Osteoblast (primary cell): ENCODE measurements at regions not wholly inside any gene's neighbourhood (a gene's known extent, or its start where the extent isn't known, plus 50 kb on each side); places are given as distances from the start of the nearest gene placed in this dataset.

Experiments used
- DNase-seq: peaks from one replicate; pipeline ENCODE4 v3.0.0; 2011; ENCODE audit warnings: low spot score, mixed read lengths; ENCODE audit not compliant: insufficient read length; ENCODE audit errors: missing footprints
- H2AFZ ChIP-seq: 2 replicates; pipeline ENCODE4 v1.6.0; 2011; ENCODE audit warnings: mild to moderate bottlenecking, low read length
- H3K27ac ChIP-seq: 2 replicates; pipeline ENCODE4 v1.5.1; 2011; ENCODE audit warnings: mild to moderate bottlenecking, low read depth, low read length, moderate library complexity
- H3K27me3 ChIP-seq: 2 replicates; pipeline ENCODE4 v1.6.0; 2012; ENCODE audit warnings: mild to moderate bottlenecking, control low read depth, inconsistent platforms, low read length, moderate library complexity; ENCODE audit not compliant: insufficient read depth
- H3K36me3 ChIP-seq: 2 replicates; pipeline ENCODE4 v1.5.1; 2011; ENCODE audit warnings: mild to moderate bottlenecking, low read length, control low read depth, moderate library complexity; ENCODE audit not compliant: insufficient read depth
- H3K4me1 ChIP-seq: 2 replicates; pipeline ENCODE4 v1.5.1; 2011; ENCODE audit warnings: mild to moderate bottlenecking, low read length, control low read depth, moderate library complexity; ENCODE audit not compliant: insufficient read depth
- H3K4me2 ChIP-seq: 2 replicates; pipeline ENCODE4 v1.6.0; 2011; ENCODE audit warnings: mild to moderate bottlenecking, low read length; ENCODE audit not compliant: insufficient read depth
- H3K4me3 ChIP-seq: fragments of 200-600 bp; sonication (generic); 3 replicates; pipeline ENCODE4 v1.5.1; 2012; ENCODE audit warnings: mild to moderate bottlenecking, low read length, inconsistent platforms; ENCODE audit not compliant: insufficient read depth
- H3K79me2 ChIP-seq: 2 replicates; pipeline ENCODE4 v1.6.0; 2012; ENCODE audit warnings: mild to moderate bottlenecking, low read length, control low read depth, inconsistent platforms; ENCODE audit not compliant: insufficient read depth
- H3K9me3 ChIP-seq: 2 replicates; pipeline ENCODE4 v1.5.1; 2011; ENCODE audit warnings: low read depth, low read length, control low read depth
- H4K20me1 ChIP-seq: 2 replicates; pipeline ENCODE4 v1.6.0; 2012; ENCODE audit warnings: mild to moderate bottlenecking, low read length, control low read depth; ENCODE audit not compliant: insufficient read depth
- CTCF ChIP-seq: IDR thresholded peaks from 2 replicates; pipeline ENCODE4 v1.5.1; 2011; ENCODE audit warnings: mild to moderate bottlenecking, low read depth, low read length, moderate library complexity; ENCODE audit errors: extremely low read depth

GRCh38 chr2:66772618-66773017, 337.7 kb downstream of the MEIS1 start:
- Histone ChIP-seq H3K27me3 (no peaks in the 10 kb centered on the region), H3K36me3 (no peaks in the 10 kb centered on the region), H4K20me1 (no peaks in the 10 kb centered on the region), H3K4me3 (no peak overlapping the region), H3K9me3 (no peaks in the 10 kb centered on the region), H3K4me1 (no peaks in the 10 kb centered on the region), H3K27ac (no peak overlapping the region), H2AFZ (no peak overlapping the region), H3K79me2 (no peaks in the 10 kb centered on the region), H3K4me2 (no peak overlapping the region)
- DNase-seq: no peak
- TF ChIP-seq CTCF: no peak

GRCh38 chr2:66775730-66776422, 341.0 kb downstream of the MEIS1 start:
- Histone ChIP-seq H3K9me3 (no peaks in the 10 kb centered on the region), H3K79me2 (no peaks in the 10 kb centered on the region)
- TF ChIP-seq CTCF: no peak

GRCh38 chr2:66781804-66782203, 346.9 kb downstream of the MEIS1 start:
- no peaks in the 10 kb centered on the region for H3K79me2 ChIP-seq
- no peak overlapping the region for H3K27ac ChIP-seq
- no peak for TF ChIP-seq CTCF
- H3K4me2 ChIP-seq: no peak overlapping the region
- no peak overlapping the region for H3K4me3 ChIP-seq
- no peaks in the 10 kb centered on the region for H3K36me3 ChIP-seq
- no peak overlapping the region for H2AFZ ChIP-seq
- no peaks in the 10 kb centered on the region for H3K4me1 ChIP-seq
- DNase-seq: no peak
- H3K9me3 ChIP-seq: no peaks in the 10 kb centered on the region
- H3K27me3 ChIP-seq: no peaks in the 10 kb centered on the region
- H4K20me1 ChIP-seq: no peaks in the 10 kb centered on the region

More at GRCh38 chr2:66775730-66776422, 341.0 kb downstream of the MEIS1 start:
- no peaks in the 10 kb centered on the region for H3K36me3 ChIP-seq
- H2AFZ ChIP-seq: no peak overlapping the region
- no peaks in the 10 kb centered on the region for H4K20me1 ChIP-seq
- no peak for DNase-seq
- no peak overlapping the region for H3K4me3 ChIP-seq
- H3K4me1 ChIP-seq: no peaks in the 10 kb centered on the region
- H3K27ac ChIP-seq: no peak overlapping the region
- H3K27me3 ChIP-seq: no peaks in the 10 kb centered on the region
- no peak overlapping the region for H3K4me2 ChIP-seq

DNA sequence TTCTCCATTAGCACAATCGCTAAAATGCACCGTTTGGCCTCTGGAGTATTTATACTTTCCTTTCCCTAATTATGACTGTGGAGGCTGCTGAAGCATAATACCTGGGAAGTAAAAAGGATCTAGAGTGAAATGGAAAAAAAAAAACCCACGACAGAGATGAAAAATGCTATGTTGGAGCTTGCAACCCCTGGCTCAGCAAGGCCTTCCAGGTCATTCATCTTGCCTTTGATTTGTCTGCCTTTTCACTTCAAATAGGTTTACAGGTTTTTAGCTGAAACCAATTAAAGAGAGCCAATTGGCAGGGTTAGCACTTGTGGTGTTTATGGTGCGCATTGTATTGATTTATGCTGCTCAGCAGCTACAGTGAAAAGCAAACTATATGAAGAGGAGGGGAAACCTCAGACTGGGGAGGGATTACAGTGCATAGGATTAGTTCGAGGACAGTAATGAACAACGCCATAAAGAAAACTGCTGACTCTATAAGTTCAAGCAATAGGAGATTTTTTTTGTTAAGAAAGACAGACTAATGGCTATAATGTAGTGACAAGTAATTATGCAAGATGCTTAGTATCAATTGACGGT, 347.9 kb downstream of the MEIS1 start:
- Histone ChIP-seq H3K4me1 (no peaks in the 10 kb centered on the region), H3K27me3 (no peaks in the 10 kb centered on the region), H3K4me3 (no peak overlapping the region), H4K20me1 (no peaks in the 10 kb centered on the region), H2AFZ (no peak overlapping the region), H3K36me3 (no peaks in the 10 kb centered on the region), H3K9me3 (no peaks in the 10 kb centered on the region), H3K79me2 (no peaks in the 10 kb centered on the region), H3K4me2 (no peak overlapping the region), H3K27ac (no peak overlapping the region)
- no peak for TF ChIP-seq CTCF
- no peak for DNase-seq
